ENCODE measurements at regions not wholly inside any gene's neighbourhood (a gene's known extent, or its start where the extent isn't known, plus 50 kb on each side); places are given as distances from the start of the nearest gene placed in this dataset.

DNA sequence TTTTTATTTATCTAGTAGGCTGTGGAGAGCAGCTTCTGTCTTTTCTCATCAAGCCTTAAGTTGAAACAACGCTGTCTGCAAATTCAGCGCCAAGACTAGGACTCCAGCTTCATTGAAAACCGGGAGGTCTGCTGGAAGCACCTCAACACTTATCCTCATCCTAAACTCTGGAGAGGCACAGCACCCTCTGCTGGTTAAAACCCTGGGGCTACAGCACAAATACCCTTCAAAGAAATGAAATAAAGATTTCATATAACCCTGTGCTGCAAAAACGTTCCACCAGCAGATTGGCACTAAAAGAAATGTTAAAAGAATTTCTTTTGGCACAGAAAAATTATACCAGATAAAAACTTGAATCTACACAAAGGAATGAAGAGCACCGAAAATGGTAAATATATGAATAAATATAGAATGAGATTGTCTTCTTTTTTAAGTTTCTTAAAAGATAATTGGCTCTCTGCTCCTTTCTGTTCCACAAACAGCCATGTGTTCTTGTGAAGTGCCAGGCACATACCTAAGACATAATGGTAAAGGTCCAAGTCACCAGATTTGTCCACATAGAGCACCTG is 227.7 kb upstream of the SAMSN1 start:
- H3K4me1 Mint-ChIP-seq: peaks cover 9% of the 10 kb centered on the region
- H3K9me3 Mint-ChIP-seq: no peaks in the 10 kb centered on the region
- no peaks in the 10 kb centered on the region for H3K27me3 Mint-ChIP-seq
- H3K27ac Mint-ChIP-seq: no peak overlapping the region
- POLR2A ChIA-PET: no interaction called here
- peak; percentile 28 for DNase-seq
- peak; percentile 49 for ATAC-seq (ENCODE audit: low read depth)
- no peak overlapping the region for H3K4me3 Mint-ChIP-seq
- CTCF ChIA-PET: interaction anchor here (0.6 to 1.9 kb wide), 10 partner anchors 10 to 711 kb away, joined by 3 to 10 read pairs (median 4); partner anchors contain the start of gene HSPA13
- H3K36me3 Mint-ChIP-seq (ENCODE audit: low read depth): no peaks in the 10 kb centered on the region
- TF ChIP-seq CTCF (IDR thresholded peaks at IDR 0.05): peak; percentile 26
- intact Hi-C loops (cut with micrococcal nuclease): loop anchor here (1.0 to 2.0 kb wide), 4 partner anchors 35 to 709 kb away; no protein-coding TSS in a partner anchor

DNA sequence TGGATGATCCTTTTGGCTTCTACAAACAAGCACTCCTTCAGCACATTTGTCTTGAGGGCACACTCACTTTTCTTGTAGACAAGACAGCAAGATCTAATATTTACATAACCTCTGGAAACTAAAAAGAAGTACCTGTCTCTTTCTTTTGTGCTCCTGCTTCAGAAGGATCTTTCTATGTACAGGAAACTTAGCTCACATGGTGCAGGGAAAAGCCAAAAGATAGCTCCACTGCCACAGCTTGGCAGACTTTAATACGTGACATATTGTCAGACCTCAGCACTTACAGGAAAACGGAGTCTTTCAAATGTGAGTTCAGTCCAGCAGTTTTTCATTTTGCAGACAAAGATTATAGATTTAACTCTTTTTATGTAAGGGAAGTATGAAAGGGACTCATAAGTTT is 225.5 kb upstream of the SAMSN1 start:
- Mint-ChIP-seq H3K9me3 (no peaks in the 10 kb centered on the region), H3K4me3 (no peak overlapping the region), H3K36me3 (ENCODE audit: low read depth) (no peaks in the 10 kb centered on the region), H3K27ac (no peak overlapping the region), H3K4me1 (peaks cover 9% of the 10 kb centered on the region), H3K27me3 (no peaks in the 10 kb centered on the region)
- ATAC-seq (ENCODE audit: low read depth) (no peak), DNase-seq (no peak)
- no peak for TF ChIP-seq CTCF (IDR thresholded peaks at IDR 0.05)
- ChIA-PET CTCF (interaction anchor here (0.7 to 1.0 kb wide), 2 partner anchors 8 to 34 kb away, joined by 3 to 4 read pairs; no protein-coding TSS in a partner anchor), POLR2A (no interaction called here)
- intact Hi-C loops (cut with micrococcal nuclease): no loop called here

GRCh38 chr21:14768042-14768441 is 221.9 kb upstream of the SAMSN1 start:
- ChIA-PET CTCF (no interaction called here), POLR2A (no interaction called here)
- TF ChIP-seq CTCF (IDR thresholded peaks at IDR 0.05): no peak
- no peak for ATAC-seq (ENCODE audit: low read depth)
- Mint-ChIP-seq H3K27me3 (no peaks in the 10 kb centered on the region), H3K4me1 (peaks cover 8% of the 10 kb centered on the region), H3K36me3 (ENCODE audit: low read depth) (no peaks in the 10 kb centered on the region), H3K4me3 (no peak overlapping the region), H3K9me3 (no peaks in the 10 kb centered on the region), H3K27ac (no peak overlapping the region)
- DNase-seq: no peak
- intact Hi-C loops (cut with micrococcal nuclease): no loop called here

DNA sequence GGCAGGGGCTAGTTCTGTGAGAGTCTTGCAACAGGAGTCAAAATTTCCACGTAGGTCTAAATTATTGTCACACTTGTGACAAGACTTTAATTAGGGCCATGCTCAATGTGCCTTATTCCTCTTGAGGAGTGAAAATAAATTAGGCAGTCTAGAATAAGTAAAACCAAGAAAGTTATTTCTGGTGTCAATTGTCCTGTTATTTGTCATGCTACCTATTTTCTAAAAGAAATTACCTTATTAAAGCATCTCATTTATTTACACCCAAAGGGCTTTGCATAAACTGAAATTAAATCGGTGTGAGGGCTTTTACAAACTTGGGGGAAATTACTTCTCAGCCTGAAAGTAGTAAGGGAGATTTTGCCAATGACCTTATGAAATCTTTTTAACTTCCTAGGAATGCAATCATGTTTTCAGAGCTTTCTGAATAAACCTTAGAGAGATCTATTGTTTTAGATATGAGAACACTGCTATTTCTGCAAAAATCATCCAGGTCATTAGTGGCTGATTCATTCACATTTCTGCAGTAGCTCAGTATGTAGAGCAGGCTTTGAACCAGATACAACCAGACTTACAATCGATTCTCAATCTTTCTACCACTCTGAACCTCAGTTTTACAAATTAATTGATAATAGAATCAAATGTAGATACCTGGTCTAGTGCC is 221.2 kb upstream of the SAMSN1 start:
- Mint-ChIP-seq H3K4me1 (peaks cover 8% of the 10 kb centered on the region), H3K36me3 (ENCODE audit: low read depth) (no peaks in the 10 kb centered on the region), H3K27ac (no peak overlapping the region), H3K9me3 (no peaks in the 10 kb centered on the region), H3K27me3 (no peaks in the 10 kb centered on the region), H3K4me3 (no peak overlapping the region)
- DNase-seq (no peak), ATAC-seq (ENCODE audit: low read depth) (no peak)
- no peak for TF ChIP-seq CTCF (IDR thresholded peaks at IDR 0.05)
- CTCF ChIA-PET: no interaction called here
- intact Hi-C loops (cut with micrococcal nuclease): no loop called here
- POLR2A ChIA-PET: no interaction called here

DNA sequence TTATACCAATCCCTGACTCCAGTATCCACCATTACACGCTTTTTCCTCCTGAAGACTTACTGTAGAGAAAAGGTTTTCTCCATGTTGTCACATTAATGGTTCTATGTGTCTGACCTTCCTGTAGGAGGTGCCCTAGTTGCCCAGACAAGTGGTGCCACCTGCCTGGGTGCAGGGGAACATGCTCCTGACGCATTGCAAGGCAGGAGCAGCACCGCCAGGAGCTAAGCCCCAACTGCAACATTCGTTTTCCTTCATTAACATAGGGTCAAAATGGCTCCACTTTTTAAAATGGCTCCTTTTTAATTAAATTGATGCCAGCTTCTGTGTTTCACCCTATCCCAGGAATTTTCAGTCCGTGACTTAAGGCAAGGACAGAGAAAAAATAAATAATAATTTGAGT is 220.1 kb upstream of the SAMSN1 start:
- Mint-ChIP-seq H3K9me3 (no peaks in the 10 kb centered on the region), H3K4me1 (peaks cover 11% of the 10 kb centered on the region), H3K27me3 (no peaks in the 10 kb centered on the region), H3K36me3 (ENCODE audit: low read depth) (no peaks in the 10 kb centered on the region), H3K4me3 (no peak overlapping the region), H3K27ac (no peak overlapping the region)
- intact Hi-C loops (cut with micrococcal nuclease): no loop called here
- DNase-seq: no peak
- ChIA-PET CTCF (no interaction called here), POLR2A (no interaction called here)
- no peak for ATAC-seq (ENCODE audit: low read depth)
- no peak for TF ChIP-seq CTCF (IDR thresholded peaks at IDR 0.05)

All from activated B cell treated with CpG ODN at 0.5 μM for 24 hours (primary cell).